ENCODE measurements at regions not wholly inside any gene's neighbourhood (a gene's known extent, or its start where the extent isn't known, plus 50 kb on each side); places are given as distances from the start of the nearest gene placed in this dataset.

DNA sequence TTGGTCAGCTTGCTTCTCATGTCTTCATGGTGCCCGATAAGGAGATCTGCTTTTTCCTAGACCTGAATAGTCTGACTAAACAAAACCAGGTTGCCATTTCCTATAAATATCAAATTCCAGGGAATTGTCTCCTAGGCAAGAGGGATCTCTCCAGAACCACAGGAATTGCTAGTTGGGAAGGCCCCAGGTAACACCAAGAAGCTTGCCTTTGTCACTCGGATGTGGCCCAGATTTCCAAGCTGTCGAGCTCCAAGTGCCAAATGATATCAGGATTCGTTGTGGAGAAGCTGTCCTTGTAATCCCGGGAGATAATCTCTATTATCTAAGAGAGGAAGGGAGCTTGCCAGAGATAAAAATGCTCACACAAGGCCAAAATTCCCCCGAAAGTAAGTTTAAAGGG lies 1288.5 kb upstream of the AUTS2 start:
- peak; percentile 86 for DNase-seq
- H3K79me1 ChIP-seq (ENCODE audit: low read length), result no peaks in the 10 kb centered on the region
- H3K4me2 ChIP-seq (ENCODE audit: low read length), result no peak overlapping the region
- H2BK120ac ChIP-seq (ENCODE audit: low read depth, low read length), result no peak overlapping the region
- no CpG with 5 or more reads among the region's 6 CpGs for whole genome bisulfite sequencing (ENCODE audit: extremely low coverage, insufficient coverage, low lambda C conversion rate)
- H3K79me2 ChIP-seq (ENCODE audit: control insufficient read depth, insufficient read depth, low read length), result no peaks in the 10 kb centered on the region
- no peak overlapping the region for H2BK5ac ChIP-seq (ENCODE audit: low read length)
- no peak overlapping the region for H4K5ac ChIP-seq (ENCODE audit: low read length)
- H3K56ac ChIP-seq (ENCODE audit: low read length), result no peak overlapping the region
- H3K18ac ChIP-seq (ENCODE audit: low read length), result no peak overlapping the region
- H3K9ac ChIP-seq (ENCODE audit: low read length), result no peak overlapping the region
- H2BK15ac ChIP-seq (replicated peaks; ENCODE audit: low read depth), result no peak overlapping the region
- H3K4ac ChIP-seq (ENCODE audit: low read depth, low read length), result no peak overlapping the region
- H3K27me3 ChIP-seq (ENCODE audit: insufficient read depth, low read length, poor library complexity), result no peaks in the 10 kb centered on the region
- no peaks in the 10 kb centered on the region for H3K36me3 ChIP-seq (ENCODE audit: control insufficient read depth, insufficient read depth, low read length)
- no peak overlapping the region for H3K4me3 ChIP-seq (ENCODE audit: low read length)
- no peak overlapping the region for H3K23ac ChIP-seq (ENCODE audit: low read length)
- peak overlapping the region; percentile 49 for H3K27ac ChIP-seq (ENCODE audit: low read depth, low read length)
- H2AK5ac ChIP-seq (ENCODE audit: low read length), result no peak overlapping the region
- no peak overlapping the region for H4K8ac ChIP-seq (ENCODE audit: low read depth, low read length)
- H3K4me1 ChIP-seq (ENCODE audit: control insufficient read depth, low read depth, low read length), result no peaks in the 10 kb centered on the region

DNA sequence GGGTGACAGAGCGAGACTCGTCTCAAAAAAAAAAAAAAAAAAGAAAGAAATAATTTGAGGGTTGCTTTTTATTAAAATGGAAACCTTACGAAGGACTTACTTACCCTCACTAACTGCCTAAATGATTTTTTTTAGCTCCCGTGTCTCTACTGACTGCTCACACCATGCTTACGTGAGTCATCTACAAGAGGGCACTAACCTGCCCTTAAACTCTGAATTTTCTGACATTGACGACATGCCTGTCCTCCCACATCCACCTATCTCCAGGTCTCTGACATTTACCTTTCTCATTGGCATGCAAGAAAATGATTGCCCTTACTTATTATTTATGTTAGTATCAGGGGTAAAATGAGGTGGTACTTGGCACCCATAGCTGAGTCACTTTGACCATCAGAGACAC lies 1286.3 kb upstream of the AUTS2 start:
- Histone ChIP-seq H4K5ac (ENCODE audit: low read length) (no peak overlapping the region), H3K18ac (ENCODE audit: low read length) (no peak overlapping the region), H4K8ac (ENCODE audit: low read depth, low read length) (no peak overlapping the region), H3K4me1 (ENCODE audit: control insufficient read depth, low read depth, low read length) (no peaks in the 10 kb centered on the region), H3K4me2 (ENCODE audit: low read length) (no peak overlapping the region), H2BK15ac (replicated peaks; ENCODE audit: low read depth) (peak overlapping the region; percentile 92), H3K4me3 (ENCODE audit: low read length) (no peak overlapping the region), H2BK120ac (ENCODE audit: low read depth, low read length) (no peak overlapping the region), H3K27ac (ENCODE audit: low read depth, low read length) (no peak overlapping the region), H2AK5ac (ENCODE audit: low read length) (no peak overlapping the region), H3K36me3 (ENCODE audit: control insufficient read depth, insufficient read depth, low read length) (no peaks in the 10 kb centered on the region), H3K27me3 (ENCODE audit: insufficient read depth, low read length, poor library complexity) (no peaks in the 10 kb centered on the region), H3K9ac (ENCODE audit: low read length) (no peak overlapping the region), H3K4ac (ENCODE audit: low read depth, low read length) (no peak overlapping the region), H3K79me2 (ENCODE audit: control insufficient read depth, insufficient read depth, low read length) (no peaks in the 10 kb centered on the region), H3K23ac (ENCODE audit: low read length) (no peak overlapping the region), H3K79me1 (ENCODE audit: low read length) (no peaks in the 10 kb centered on the region), H2BK5ac (ENCODE audit: low read length) (no peak overlapping the region), H3K56ac (ENCODE audit: low read length) (no peak overlapping the region)
- WGBS (ENCODE audit: extremely low coverage, insufficient coverage, low lambda C conversion rate), result no CpG with 5 or more reads among the region's 6 CpGs
- DNase-seq, result no peak

DNA sequence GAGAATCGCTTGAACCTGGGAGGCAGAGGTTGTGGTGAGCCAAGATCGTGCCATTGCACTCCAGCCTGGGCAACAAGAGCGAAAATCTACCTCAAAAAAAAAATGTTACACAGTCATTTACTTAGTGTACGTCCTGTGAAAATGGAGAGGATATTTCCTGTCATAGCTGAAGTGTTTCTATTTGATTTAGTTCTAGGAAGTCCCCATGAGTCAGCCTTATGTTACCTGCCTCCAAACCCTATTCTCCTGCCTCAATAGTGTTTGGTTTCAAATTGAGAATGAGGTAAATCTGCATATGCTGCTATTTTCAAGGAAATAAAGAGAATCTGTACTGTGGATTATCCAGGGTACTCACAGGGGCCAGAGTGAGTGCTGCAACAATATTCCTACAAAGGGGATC lies 1284.5 kb upstream of the AUTS2 start:
- no peak overlapping the region for H4K8ac ChIP-seq (ENCODE audit: low read depth, low read length)
- no CpG with 5 or more reads among the region's 4 CpGs for WGBS (ENCODE audit: extremely low coverage, insufficient coverage, low lambda C conversion rate)
- H3K4ac ChIP-seq (ENCODE audit: low read depth, low read length), result no peak overlapping the region

DNA sequence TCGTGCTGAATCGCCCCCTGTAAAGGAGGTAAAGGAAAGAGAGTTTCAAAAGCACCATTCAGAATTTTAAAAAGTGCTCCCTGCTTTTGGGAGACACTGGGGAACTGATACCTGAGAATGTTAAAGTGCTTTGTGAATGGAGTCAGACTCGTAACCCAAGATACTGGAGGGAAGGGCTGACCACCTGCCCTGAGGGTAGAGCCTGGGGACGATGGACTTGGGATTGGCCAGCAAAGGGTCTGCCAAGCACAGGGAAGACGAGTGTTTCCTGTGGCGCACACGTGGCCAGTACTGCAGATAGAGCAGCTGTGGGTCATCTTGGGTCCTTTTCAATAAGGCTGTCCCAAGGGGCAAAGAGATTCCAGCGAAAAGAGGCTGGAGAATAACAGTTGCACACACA lies 1284.1 kb upstream of the AUTS2 start:
- H4K5ac ChIP-seq (ENCODE audit: low read length), result no peak overlapping the region
- no peak overlapping the region for H4K8ac ChIP-seq (ENCODE audit: low read depth, low read length)
- no peaks in the 10 kb centered on the region for H3K36me3 ChIP-seq (ENCODE audit: control insufficient read depth, insufficient read depth, low read length)
- H3K4ac ChIP-seq (ENCODE audit: low read depth, low read length), result no peak overlapping the region
- H3K23ac ChIP-seq (ENCODE audit: low read length), result no peak overlapping the region
- DNase-seq, result no peak
- no peak overlapping the region for H3K56ac ChIP-seq (ENCODE audit: low read length)
- H3K27me3 ChIP-seq (ENCODE audit: insufficient read depth, low read length, poor library complexity), result no peaks in the 10 kb centered on the region
- no peak overlapping the region for H2BK15ac ChIP-seq (replicated peaks; ENCODE audit: low read depth)
- H3K18ac ChIP-seq (ENCODE audit: low read length), result no peak overlapping the region
- no peak overlapping the region for H3K27ac ChIP-seq (ENCODE audit: low read depth, low read length)
- no peaks in the 10 kb centered on the region for H3K4me1 ChIP-seq (ENCODE audit: control insufficient read depth, low read depth, low read length)
- no peaks in the 10 kb centered on the region for H3K79me2 ChIP-seq (ENCODE audit: control insufficient read depth, insufficient read depth, low read length)
- H3K79me1 ChIP-seq (ENCODE audit: low read length), result no peaks in the 10 kb centered on the region
- H3K4me2 ChIP-seq (ENCODE audit: low read length), result no peak overlapping the region
- H3K9ac ChIP-seq (ENCODE audit: low read length), result no peak overlapping the region
- no peak overlapping the region for H2BK120ac ChIP-seq (ENCODE audit: low read depth, low read length)
- WGBS (ENCODE audit: extremely low coverage, insufficient coverage, low lambda C conversion rate), result no CpG with 5 or more reads among the region's 8 CpGs
- H2BK5ac ChIP-seq (ENCODE audit: low read length), result no peak overlapping the region
- no peak overlapping the region for H2AK5ac ChIP-seq (ENCODE audit: low read length)
- H3K4me3 ChIP-seq (ENCODE audit: low read length), result no peak overlapping the region

More for the DNA sequence above, 1284.5 kb upstream of the AUTS2 start:
- no peak overlapping the region for H2BK120ac ChIP-seq (ENCODE audit: low read depth, low read length)
- H3K4me3 ChIP-seq (ENCODE audit: low read length), result no peak overlapping the region
- DNase-seq, result no peak
- H2BK15ac ChIP-seq (replicated peaks; ENCODE audit: low read depth), result no peak overlapping the region
- no peak overlapping the region for H3K18ac ChIP-seq (ENCODE audit: low read length)
- H3K56ac ChIP-seq (ENCODE audit: low read length), result no peak overlapping the region
- H3K27me3 ChIP-seq (ENCODE audit: insufficient read depth, low read length, poor library complexity), result no peaks in the 10 kb centered on the region
- no peak overlapping the region for H3K9ac ChIP-seq (ENCODE audit: low read length)
- H2BK5ac ChIP-seq (ENCODE audit: low read length), result no peak overlapping the region
- no peaks in the 10 kb centered on the region for H3K4me1 ChIP-seq (ENCODE audit: control insufficient read depth, low read depth, low read length)
- no peak overlapping the region for H3K4me2 ChIP-seq (ENCODE audit: low read length)
- H2AK5ac ChIP-seq (ENCODE audit: low read length), result no peak overlapping the region
- no peaks in the 10 kb centered on the region for H3K79me1 ChIP-seq (ENCODE audit: low read length)
- no peak overlapping the region for H3K23ac ChIP-seq (ENCODE audit: low read length)
- no peak overlapping the region for H3K27ac ChIP-seq (ENCODE audit: low read depth, low read length)
- H4K5ac ChIP-seq (ENCODE audit: low read length), result no peak overlapping the region
- H3K79me2 ChIP-seq (ENCODE audit: control insufficient read depth, insufficient read depth, low read length), result no peaks in the 10 kb centered on the region
- H3K36me3 ChIP-seq (ENCODE audit: control insufficient read depth, insufficient read depth, low read length), result no peaks in the 10 kb centered on the region

DNA sequence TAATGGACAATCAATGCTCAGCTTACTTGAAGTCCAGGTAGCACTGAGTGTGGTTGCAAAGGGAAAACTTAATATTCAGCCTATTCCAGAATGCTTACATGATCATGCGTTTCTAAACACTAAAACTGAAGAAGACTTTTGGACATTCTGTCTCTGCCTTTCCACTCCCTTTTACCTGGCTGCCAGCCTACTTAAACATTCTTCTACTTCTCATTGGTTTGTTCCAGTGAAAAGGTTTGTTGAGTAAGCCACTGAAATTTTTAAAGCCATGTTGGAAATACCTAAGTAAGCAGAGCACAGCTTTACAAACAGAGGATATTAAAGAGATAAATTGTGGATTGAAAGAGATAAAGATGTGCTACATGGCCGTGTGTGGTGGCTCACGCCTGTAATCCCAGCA lies 1280.8 kb upstream of the AUTS2 start:
- no CpG with 5 or more reads among the region's 3 CpGs for WGBS (ENCODE audit: extremely low coverage, insufficient coverage, low lambda C conversion rate)
- Histone ChIP-seq H4K8ac (ENCODE audit: low read depth, low read length) (no peak overlapping the region), H3K27ac (ENCODE audit: low read depth, low read length) (no peak overlapping the region), H2BK5ac (ENCODE audit: low read length) (no peak overlapping the region), H3K18ac (ENCODE audit: low read length) (no peak overlapping the region), H3K9ac (ENCODE audit: low read length) (no peak overlapping the region), H3K56ac (ENCODE audit: low read length) (no peak overlapping the region), H2AK5ac (ENCODE audit: low read length) (no peak overlapping the region), H3K4me1 (ENCODE audit: control insufficient read depth, low read depth, low read length) (no peaks in the 10 kb centered on the region), H3K4ac (ENCODE audit: low read depth, low read length) (no peak overlapping the region), H3K4me3 (ENCODE audit: low read length) (no peak overlapping the region), H3K27me3 (ENCODE audit: insufficient read depth, low read length, poor library complexity) (no peaks in the 10 kb centered on the region), H3K4me2 (ENCODE audit: low read length) (no peak overlapping the region), H3K79me1 (ENCODE audit: low read length) (no peaks in the 10 kb centered on the region), H2BK120ac (ENCODE audit: low read depth, low read length) (no peak overlapping the region), H3K23ac (ENCODE audit: low read length) (no peak overlapping the region), H2BK15ac (replicated peaks; ENCODE audit: low read depth) (no peak overlapping the region), H4K5ac (ENCODE audit: low read length) (no peak overlapping the region), H3K36me3 (ENCODE audit: control insufficient read depth, insufficient read depth, low read length) (no peaks in the 10 kb centered on the region), H3K79me2 (ENCODE audit: control insufficient read depth, insufficient read depth, low read length) (no peaks in the 10 kb centered on the region)
- no peak for DNase-seq

DNA sequence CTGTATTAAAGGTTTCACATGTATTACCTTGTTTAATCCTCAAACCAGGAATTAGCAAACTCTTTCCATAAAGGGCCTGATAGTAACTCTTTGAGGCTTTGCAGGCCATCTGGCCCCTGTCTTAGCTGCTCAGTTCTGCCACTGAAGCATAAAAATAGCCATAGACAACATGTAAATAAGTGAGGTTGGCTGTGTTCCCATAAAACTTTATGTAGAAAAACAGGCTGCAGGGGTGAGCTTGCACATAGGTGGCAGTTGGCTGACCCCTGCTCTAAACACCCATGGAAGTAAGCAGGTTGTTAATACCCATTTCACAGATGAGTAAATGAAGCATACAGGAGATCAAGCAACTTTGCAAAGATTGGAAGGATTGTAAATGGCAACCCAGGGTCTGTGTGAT lies 1279.2 kb upstream of the AUTS2 start:
- Histone ChIP-seq H3K79me2 (ENCODE audit: control insufficient read depth, insufficient read depth, low read length) (no peaks in the 10 kb centered on the region), H2BK120ac (ENCODE audit: low read depth, low read length) (no peak overlapping the region), H4K5ac (ENCODE audit: low read length) (no peak overlapping the region), H3K56ac (ENCODE audit: low read length) (no peak overlapping the region), H3K4me3 (ENCODE audit: low read length) (no peak overlapping the region), H3K4ac (ENCODE audit: low read depth, low read length) (no peak overlapping the region), H2AK5ac (ENCODE audit: low read length) (no peak overlapping the region), H3K9ac (ENCODE audit: low read length) (no peak overlapping the region), H2BK15ac (replicated peaks; ENCODE audit: low read depth) (no peak overlapping the region), H3K4me2 (ENCODE audit: low read length) (no peak overlapping the region), H3K79me1 (ENCODE audit: low read length) (no peaks in the 10 kb centered on the region), H3K4me1 (ENCODE audit: control insufficient read depth, low read depth, low read length) (no peaks in the 10 kb centered on the region), H3K27ac (ENCODE audit: low read depth, low read length) (no peak overlapping the region), H4K8ac (ENCODE audit: low read depth, low read length) (no peak overlapping the region), H3K36me3 (ENCODE audit: control insufficient read depth, insufficient read depth, low read length) (no peaks in the 10 kb centered on the region), H3K18ac (ENCODE audit: low read length) (no peak overlapping the region), H3K27me3 (ENCODE audit: insufficient read depth, low read length, poor library complexity) (no peaks in the 10 kb centered on the region), H3K23ac (ENCODE audit: low read length) (no peak overlapping the region), H2BK5ac (ENCODE audit: low read length) (no peak overlapping the region)
- no peak for DNase-seq
